ENCODE measurements at regions not wholly inside any gene's neighbourhood (a gene's known extent, or its start where the extent isn't known, plus 50 kb on each side); places are given as distances from the start of the nearest gene placed in this dataset.

DNA sequence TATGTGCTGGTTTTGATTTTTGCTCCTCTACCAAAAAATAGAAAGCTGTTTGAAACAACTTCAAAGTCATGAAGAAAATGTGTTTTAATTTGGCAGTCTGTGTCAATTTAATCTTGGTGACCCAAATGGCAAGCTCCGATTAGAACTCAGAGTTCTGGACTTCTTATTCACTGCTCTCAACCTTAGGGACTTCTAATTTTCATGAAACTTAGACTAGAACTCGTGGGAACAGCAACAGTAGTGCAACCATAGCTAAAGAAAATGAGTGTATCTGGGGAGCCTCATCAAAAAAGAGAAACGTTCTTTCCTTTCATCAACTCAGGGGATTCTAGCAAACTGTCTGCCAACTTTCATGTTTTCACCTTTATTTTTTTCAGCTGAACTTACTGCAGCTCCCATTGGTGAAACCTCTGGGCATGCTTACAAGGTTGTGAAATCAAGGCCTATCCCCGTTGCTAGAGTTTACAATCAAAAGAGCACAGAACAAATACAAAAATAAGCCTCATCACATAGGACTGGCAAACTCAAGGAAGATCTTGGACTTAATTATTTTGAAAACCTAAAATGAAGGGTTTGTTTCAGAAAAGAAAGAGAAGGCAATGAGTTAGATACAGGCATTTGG is 114.0 kb upstream of the HSF2 start:
- no peak for TF ChIP-seq POLR2AphosphoS5 (IDR thresholded peaks at IDR 0.05; ENCODE audit: low read depth)
- TF ChIP-seq, protein P1, sequence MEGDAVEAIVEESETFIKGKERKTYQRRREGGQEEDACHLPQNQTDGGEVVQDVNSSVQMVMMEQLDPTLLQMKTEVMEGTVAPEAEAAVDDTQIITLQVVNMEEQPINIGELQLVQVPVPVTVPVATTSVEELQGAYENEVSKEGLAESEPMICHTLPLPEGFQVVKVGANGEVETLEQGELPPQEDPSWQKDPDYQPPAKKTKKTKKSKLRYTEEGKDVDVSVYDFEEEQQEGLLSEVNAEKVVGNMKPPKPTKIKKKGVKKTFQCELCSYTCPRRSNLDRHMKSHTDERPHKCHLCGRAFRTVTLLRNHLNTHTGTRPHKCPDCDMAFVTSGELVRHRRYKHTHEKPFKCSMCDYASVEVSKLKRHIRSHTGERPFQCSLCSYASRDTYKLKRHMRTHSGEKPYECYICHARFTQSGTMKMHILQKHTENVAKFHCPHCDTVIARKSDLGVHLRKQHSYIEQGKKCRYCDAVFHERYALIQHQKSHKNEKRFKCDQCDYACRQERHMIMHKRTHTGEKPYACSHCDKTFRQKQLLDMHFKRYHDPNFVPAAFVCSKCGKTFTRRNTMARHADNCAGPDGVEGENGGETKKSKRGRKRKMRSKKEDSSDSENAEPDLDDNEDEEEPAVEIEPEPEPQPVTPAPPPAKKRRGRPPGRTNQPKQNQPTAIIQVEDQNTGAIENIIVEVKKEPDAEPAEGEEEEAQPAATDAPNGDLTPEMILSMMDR (IDR thresholded peaks at IDR 0.05; ENCODE audit: insufficient read depth, low read length): no peak
- no peak for TF ChIP-seq GABPA (IDR thresholded peaks at IDR 0.05; ENCODE audit: low read depth)
- TF ChIP-seq SPI1 (IDR thresholded peaks at IDR 0.05; ENCODE audit: borderline replicate concordance, low read depth): no peak
- TF ChIP-seq, protein P2, sequence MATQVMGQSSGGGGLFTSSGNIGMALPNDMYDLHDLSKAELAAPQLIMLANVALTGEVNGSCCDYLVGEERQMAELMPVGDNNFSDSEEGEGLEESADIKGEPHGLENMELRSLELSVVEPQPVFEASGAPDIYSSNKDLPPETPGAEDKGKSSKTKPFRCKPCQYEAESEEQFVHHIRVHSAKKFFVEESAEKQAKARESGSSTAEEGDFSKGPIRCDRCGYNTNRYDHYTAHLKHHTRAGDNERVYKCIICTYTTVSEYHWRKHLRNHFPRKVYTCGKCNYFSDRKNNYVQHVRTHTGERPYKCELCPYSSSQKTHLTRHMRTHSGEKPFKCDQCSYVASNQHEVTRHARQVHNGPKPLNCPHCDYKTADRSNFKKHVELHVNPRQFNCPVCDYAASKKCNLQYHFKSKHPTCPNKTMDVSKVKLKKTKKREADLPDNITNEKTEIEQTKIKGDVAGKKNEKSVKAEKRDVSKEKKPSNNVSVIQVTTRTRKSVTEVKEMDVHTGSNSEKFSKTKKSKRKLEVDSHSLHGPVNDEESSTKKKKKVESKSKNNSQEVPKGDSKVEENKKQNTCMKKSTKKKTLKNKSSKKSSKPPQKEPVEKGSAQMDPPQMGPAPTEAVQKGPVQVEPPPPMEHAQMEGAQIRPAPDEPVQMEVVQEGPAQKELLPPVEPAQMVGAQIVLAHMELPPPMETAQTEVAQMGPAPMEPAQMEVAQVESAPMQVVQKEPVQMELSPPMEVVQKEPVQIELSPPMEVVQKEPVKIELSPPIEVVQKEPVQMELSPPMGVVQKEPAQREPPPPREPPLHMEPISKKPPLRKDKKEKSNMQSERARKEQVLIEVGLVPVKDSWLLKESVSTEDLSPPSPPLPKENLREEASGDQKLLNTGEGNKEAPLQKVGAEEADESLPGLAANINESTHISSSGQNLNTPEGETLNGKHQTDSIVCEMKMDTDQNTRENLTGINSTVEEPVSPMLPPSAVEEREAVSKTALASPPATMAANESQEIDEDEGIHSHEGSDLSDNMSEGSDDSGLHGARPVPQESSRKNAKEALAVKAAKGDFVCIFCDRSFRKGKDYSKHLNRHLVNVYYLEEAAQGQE (IDR thresholded peaks at IDR 0.05; ENCODE audit: insufficient replicate concordance, low read depth): no peak
